ENCODE measurements at regions not wholly inside any gene's neighbourhood (a gene's known extent, or its start where the extent isn't known, plus 50 kb on each side); places are given as distances from the start of the nearest gene placed in this dataset.
"Not testable (repeated sequence)": the region's sequence is repeated elsewhere in the genome, so short reads cannot be mapped to it uniquely, and the experiment has no call there.

DNA sequence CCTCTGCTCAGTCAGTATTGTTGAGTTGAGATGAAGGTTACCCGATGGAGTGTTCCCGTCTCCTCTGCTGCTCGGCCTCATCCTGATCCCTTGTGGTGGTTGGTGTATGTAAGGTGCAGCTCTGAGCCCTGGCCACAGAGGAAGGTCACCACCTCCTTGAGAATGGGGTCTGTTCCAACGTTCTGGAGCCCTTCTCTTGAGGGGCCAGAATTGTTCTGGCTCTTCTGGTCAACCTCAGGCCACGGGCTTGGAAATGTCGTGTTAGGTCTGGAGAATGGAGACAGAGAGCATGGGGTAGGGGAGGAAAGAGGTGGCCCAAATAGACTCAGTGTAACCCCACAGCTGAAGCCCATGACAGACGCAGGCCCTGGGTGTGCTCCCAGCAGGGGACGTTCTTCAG, 62.3 kb upstream of the ETV3 start:
- ATAC-seq (replicated peaks) (no peak), DNase-seq (no peak)
- H3K4me3 Mint-ChIP-seq, result no peak overlapping the region
- peaks cover 40 to 50% of the 10 kb centered on the region in 2 donors for H3K27me3 Mint-ChIP-seq
- no peaks in the 10 kb centered on the region for H3K36me3 Mint-ChIP-seq
- H3K4me1 Mint-ChIP-seq, result no peaks in the 10 kb centered on the region
- H3K9me3 Mint-ChIP-seq, result no peaks in the 10 kb centered on the region
- no peak overlapping the region for H3K27ac Mint-ChIP-seq

DNA sequence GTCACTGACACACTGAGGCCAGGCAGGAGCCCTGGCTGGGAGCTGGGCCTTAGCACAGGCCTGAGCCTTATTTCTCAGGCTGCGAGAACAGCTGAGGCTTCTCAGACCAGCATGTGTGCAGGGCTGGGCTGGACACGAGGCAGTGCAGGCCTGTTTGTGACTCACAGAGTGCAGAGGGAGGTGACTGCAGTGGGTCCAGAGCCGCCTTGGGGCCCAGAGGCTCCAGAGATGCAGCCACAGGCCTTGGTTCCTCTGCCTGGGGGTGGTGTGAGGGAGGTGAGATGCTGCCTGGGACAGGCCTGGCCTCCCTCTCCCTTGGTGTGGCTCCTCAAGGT, 61.2 kb upstream of the ETV3 start:
- no peaks in the 10 kb centered on the region for H3K4me1 Mint-ChIP-seq
- ATAC-seq (replicated peaks), result no peak
- no peaks in the 10 kb centered on the region for H3K9me3 Mint-ChIP-seq
- H3K36me3 Mint-ChIP-seq, result no peaks in the 10 kb centered on the region
- no peak for DNase-seq
- peaks cover 36 to 50% of the 10 kb centered on the region in 2 donors for H3K27me3 Mint-ChIP-seq
- H3K27ac Mint-ChIP-seq, result no peak overlapping the region
- H3K4me3 Mint-ChIP-seq, result no peak overlapping the region

- DNase-seq (no peak), ATAC-seq (replicated peaks) (no peak)
- Mint-ChIP-seq H3K27ac (peak overlapping the region; percentile 49), H3K36me3 (no peaks in the 10 kb centered on the region), H3K4me3 (no peak overlapping the region), H3K27me3 (peaks cover 36 to 50% of the 10 kb centered on the region in 2 donors), H3K4me1 (peaks cover 2 to 4% of the 10 kb centered on the region in 2 donors), H3K9me3 (no peaks in the 10 kb centered on the region)
These were observed 60.6 kb upstream of the ETV3 start for GRCh38 chr1:157198619-157199420.

DNA sequence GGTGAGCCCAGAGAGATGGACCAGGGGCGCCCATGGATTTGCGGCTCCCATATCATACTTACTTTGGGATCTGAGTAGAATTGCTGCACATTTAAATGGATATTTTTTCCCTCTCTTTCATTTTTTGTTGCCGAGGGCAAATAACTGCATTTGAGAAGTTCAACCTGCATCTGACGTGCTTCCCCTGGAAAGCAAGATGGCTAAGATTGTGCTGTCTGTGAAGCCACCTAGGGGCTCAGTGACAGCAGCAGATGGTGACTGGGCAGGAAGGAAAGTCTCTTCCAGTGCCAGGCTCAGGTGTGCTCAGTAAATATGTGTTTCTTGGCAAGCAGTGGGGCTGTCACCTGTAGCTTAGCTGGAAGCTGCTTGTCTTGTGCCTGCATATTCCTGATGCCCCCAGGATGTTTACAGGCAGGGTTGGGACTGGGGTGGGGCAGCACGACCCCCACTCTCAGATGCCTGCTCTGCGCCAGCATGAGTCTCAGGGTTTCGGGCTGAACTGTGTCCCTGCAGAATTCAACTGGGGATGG, 59.8 kb upstream of the ETV3 start:
- Mint-ChIP-seq H3K27ac (no peak overlapping the region), H3K4me1 (peaks cover 4 to 7% of the 10 kb centered on the region in 2 donors), H3K27me3 (peaks cover 41 to 50% of the 10 kb centered on the region in 2 donors), H3K4me3 (no peak overlapping the region), H3K36me3 (no peaks in the 10 kb centered on the region), H3K9me3 (no peaks in the 10 kb centered on the region)
- no peak for ATAC-seq (replicated peaks)
- no peak for DNase-seq

DNA sequence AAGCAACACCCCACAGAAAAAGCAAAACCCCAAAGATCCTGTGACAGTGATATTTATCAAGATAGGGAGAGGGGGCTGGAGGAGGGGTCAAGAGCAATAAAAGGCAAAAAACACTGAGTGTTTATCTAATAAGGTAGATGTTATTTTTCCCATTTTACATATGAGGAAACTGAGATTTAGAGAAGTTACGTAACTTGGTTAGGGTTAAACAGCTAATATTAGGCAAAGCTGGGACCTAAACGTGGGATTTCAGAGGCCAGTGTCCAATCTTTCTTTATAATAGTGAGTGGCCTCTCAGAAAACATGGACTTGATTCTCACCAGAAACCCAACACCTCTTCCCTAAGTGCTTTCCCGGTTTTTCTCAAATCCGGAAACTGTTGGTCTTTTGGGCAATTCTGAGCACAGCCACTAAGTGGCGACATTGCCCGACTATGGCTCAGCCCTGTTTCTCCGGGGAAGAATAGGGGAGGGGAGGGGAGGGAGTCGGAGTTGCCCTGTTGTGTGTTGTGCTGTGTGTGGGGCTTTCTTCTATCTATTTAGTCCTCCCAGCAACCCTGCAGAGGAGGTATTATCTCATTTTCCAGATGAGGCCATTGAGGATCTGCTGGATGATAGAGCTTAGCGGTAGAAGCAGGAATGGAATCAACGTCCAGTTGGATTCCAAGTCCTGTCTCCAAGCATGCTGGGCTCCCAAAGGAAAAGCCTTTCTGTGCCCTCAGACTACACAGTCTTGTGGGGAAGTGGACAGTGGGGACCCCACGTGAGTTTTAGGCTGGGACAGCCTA, 58.7 kb upstream of the ETV3 start:
- ATAC-seq (replicated peaks), result peak; percentile 59 to 66
- H3K36me3 Mint-ChIP-seq, H3K4me1 Mint-ChIP-seq, H3K27ac Mint-ChIP-seq, H3K4me3 Mint-ChIP-seq, DNase-seq, H3K9me3 Mint-ChIP-seq: not testable (repeated sequence)
- peaks cover 46 to 53% of the 10 kb centered on the region in 2 donors for H3K27me3 Mint-ChIP-seq

GRCh38 chr1:157196245-157196543, 58.0 kb upstream of the ETV3 start:
- Mint-ChIP-seq H3K4me3 (no peak overlapping the region), H3K36me3 (no peaks in the 10 kb centered on the region), H3K9me3 (no peaks in the 10 kb centered on the region), H3K4me1 (peaks cover 4 to 7% of the 10 kb centered on the region in 2 donors), H3K27ac (no peak overlapping the region), H3K27me3 (peaks cover 44 to 52% of the 10 kb centered on the region in 2 donors)
- ATAC-seq (replicated peaks) (no peak), DNase-seq (no peak)

- Mint-ChIP-seq H3K36me3 (no peaks in the 10 kb centered on the region), H3K4me3 (no peak overlapping the region), H3K27me3 (peaks cover 44 to 53% of the 10 kb centered on the region in 2 donors), H3K4me1 (peaks cover 4 to 7% of the 10 kb centered on the region in 2 donors), H3K27ac (no peak overlapping the region), H3K9me3 (no peaks in the 10 kb centered on the region)
- no peak for ATAC-seq (replicated peaks)
- no peak for DNase-seq
These were observed 57.5 kb upstream of the ETV3 start for GRCh38 chr1:157195521-157196244.

GRCh38 chr1:157194731-157195520, 56.7 kb upstream of the ETV3 start:
- ATAC-seq (replicated peaks) (no peak), DNase-seq (no peak)
- no peak overlapping the region for H3K4me3 Mint-ChIP-seq
- H3K9me3 Mint-ChIP-seq, result no peaks in the 10 kb centered on the region
- H3K4me1 Mint-ChIP-seq, result peaks cover 4 to 7% of the 10 kb centered on the region in 2 donors
- no peaks in the 10 kb centered on the region for H3K36me3 Mint-ChIP-seq
- no peak overlapping the region for H3K27ac Mint-ChIP-seq
- H3K27me3 Mint-ChIP-seq, result peaks cover 47 to 60% of the 10 kb centered on the region in 2 donors

GRCh38 chr1:157193702-157194391, 55.7 kb upstream of the ETV3 start:
- Mint-ChIP-seq H3K27me3 (peaks cover 53 to 61% of the 10 kb centered on the region in 2 donors), H3K9me3 (no peaks in the 10 kb centered on the region), H3K27ac (no peak overlapping the region), H3K36me3 (no peaks in the 10 kb centered on the region), H3K4me1 (peaks cover 4 to 7% of the 10 kb centered on the region in 2 donors), H3K4me3 (peak overlapping the region in 1 of 2 donors; percentile 38)
- DNase-seq (peak; percentile 53), ATAC-seq (replicated peaks) (peak; percentile 63 to 68)

- H3K4me3 Mint-ChIP-seq, result no peak overlapping the region
- ATAC-seq (replicated peaks) (no peak), DNase-seq (no peak)
- H3K36me3 Mint-ChIP-seq, result no peaks in the 10 kb centered on the region
- H3K27me3 Mint-ChIP-seq, result peaks cover 50 to 56% of the 10 kb centered on the region in 2 donors
- peaks cover 4 to 7% of the 10 kb centered on the region in 2 donors for H3K4me1 Mint-ChIP-seq
- H3K27ac Mint-ChIP-seq, result no peak overlapping the region
- H3K9me3 Mint-ChIP-seq, result no peaks in the 10 kb centered on the region
These were observed 55.0 kb upstream of the ETV3 start for GRCh38 chr1:157193219-157193618.

DNA sequence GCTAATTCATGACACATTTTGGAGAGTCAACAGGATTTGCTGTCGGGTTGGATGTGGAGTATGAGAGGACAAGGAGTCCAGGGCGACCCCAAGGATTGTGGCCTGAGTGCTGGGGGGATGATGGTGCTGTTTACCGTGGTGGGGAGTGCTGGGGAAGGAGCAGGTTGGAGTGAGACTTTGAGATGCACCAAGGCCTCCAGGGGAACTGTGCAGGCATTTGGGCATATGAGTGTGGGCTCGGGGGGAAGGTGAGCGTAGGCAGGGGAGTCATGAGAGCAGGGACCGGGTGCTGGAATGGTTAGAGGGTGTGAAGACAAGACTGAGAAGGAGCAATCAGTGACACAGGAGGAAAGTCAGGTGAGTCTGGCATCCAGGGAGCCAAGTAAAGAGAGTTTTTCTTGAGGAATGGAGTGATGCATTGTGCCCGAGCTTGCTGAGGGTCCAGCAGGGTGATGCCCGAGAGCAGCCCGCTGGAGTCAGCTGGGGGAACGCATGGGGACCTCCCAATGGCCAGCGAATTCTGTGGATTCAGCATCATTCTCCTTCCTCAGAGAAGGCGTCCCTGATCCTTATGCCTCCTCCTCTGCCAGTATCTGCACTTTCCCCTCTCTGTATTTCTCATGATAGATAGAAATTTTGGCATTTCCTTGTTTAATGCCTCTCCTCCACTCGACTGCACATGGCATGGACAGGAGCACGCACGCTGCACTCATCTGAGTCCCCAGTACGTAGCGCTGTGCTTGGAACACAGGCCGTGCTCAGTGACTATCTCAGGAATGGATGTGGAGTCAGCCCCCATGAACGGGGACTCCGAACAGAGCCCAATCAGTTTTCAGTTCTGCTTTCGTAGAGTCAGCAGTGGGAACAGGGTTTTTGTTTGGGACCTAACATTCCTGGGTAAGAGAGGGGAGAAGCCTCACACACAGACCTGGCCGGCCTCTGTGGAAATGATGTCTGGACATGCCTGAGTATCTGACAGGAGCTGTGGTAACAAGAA, 52.1 kb upstream of the ETV3 start:
- Mint-ChIP-seq H3K36me3 (no peaks in the 10 kb centered on the region), H3K9me3 (no peaks in the 10 kb centered on the region), H3K4me1 (peaks cover 4 to 7% of the 10 kb centered on the region in 2 donors), H3K4me3 (no peak overlapping the region), H3K27me3 (peaks cover 48 to 54% of the 10 kb centered on the region in 2 donors), H3K27ac (no peak overlapping the region)
- ATAC-seq (replicated peaks), result no peak
- no peak for DNase-seq

GRCh38 chr1:157189096-157189495, 50.9 kb upstream of the ETV3 start:
- peaks cover 47 to 51% of the 10 kb centered on the region in 2 donors for H3K27me3 Mint-ChIP-seq
- peaks cover 4 to 6% of the 10 kb centered on the region in 2 donors for H3K4me1 Mint-ChIP-seq
- no peak for ATAC-seq (replicated peaks)
- H3K27ac Mint-ChIP-seq, result no peak overlapping the region
- no peak overlapping the region for H3K4me3 Mint-ChIP-seq
- no peaks in the 10 kb centered on the region for H3K36me3 Mint-ChIP-seq
- no peaks in the 10 kb centered on the region for H3K9me3 Mint-ChIP-seq
- DNase-seq, result no peak
